Kidney capillary endothelial cell (primary cell): ENCODE measurements at regions not wholly inside any gene's neighbourhood (a gene's known extent, or its start where the extent isn't known, plus 50 kb on each side); places are given as distances from the start of the nearest gene placed in this dataset.

Source experiments
- DNase-seq: peaks from one replicate; pipeline ENCODE4 v3.0.0-alpha.2; 2018; ENCODE audit warnings: low spot score

DNA sequence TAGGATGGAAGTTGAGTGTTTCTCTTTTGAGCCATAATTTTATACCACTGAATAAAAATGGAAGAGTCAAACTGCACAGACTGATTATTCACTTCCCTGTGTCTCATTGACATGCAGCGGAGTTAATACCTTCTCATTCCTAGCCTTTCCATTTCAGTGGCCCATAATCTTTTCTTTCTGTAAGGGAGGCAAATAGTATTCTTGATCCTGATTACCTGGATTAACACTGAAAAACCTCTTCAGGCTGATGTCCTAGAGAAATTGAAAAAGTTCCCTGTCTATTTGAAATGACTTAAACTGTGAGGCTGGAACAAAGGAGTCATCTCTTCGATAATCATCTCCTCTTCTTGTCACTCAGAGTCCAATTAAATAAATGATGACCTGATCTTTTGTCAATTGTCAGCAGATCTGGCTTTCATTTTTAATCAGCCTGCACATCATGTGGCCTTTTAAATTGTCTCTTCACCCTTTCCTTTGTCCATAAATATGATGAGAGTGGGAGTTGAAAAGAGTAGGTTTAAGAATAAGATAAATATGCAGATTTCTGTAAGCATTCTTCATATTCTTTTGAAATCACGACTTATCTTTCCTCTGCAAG is 713.0 kb downstream of the EPM2A start:
- no peak for DNase-seq

DNA sequence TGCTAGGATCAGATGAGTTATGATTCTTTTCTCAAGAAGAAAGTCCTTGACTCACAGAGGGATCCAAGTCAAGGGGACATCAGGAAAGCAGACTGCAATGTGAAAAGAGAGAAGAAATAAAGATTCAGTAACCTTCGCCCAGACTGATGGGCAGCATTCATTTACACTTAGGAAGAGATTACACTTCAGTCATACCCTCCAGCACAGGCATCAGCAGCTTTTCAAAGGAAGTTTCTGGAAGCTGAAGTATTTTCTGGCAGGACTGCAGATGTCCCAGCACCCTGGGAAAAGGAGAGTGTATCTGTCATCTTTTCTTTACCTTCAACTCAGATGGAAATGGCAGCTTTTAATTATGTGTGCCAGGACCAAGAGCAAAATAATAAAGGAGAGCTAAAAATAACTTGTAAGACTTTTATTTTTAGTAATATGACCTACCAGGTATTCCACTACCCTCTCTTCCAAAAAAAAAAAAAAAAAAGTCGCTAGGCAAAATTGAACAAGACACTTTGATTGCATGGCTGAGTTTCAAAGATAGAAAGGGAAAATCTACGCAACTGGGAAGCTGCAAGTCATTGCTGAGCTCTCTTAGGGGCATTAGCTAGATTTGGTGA is 712.1 kb downstream of the EPM2A start:
- no peak for DNase-seq

DNA sequence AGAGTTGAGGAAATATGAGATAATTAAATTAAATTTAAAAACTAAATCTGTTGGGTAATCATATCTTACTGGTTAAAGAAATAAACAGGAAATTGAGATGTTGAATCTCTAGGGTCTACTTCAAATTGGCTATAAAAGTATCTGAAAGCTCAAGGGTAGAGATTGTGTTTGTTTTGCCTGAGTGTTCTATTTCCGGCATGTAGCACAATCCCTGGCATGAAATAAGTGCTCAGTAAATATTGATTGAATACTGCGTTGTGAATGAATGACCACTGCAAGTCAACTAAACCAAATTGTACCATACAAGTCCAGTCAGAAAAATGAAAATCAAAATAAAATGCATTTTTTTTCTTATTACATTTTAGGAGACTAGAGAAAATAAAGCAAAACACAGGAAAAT is 709.8 kb downstream of the EPM2A start:
- no peak for DNase-seq

DNA sequence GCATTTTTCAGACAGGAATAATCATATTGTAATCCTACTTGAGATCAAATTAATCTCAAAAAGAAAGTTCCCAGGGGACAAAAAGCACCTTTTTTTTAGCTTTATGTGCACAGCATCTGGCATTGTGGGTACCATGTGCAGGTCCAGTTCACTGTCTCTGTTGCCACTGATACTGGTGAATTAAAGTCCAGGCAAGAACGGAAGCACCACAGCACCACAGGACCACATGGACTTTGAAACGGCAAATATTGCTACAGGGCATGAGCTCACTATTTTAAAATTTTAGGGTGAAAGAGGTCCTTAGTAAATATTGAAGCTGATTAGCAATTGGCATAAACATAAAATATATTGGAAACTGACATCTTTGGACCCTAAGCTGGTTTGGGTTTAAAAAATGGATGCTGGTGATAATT is 709.0 kb downstream of the EPM2A start:
- no peak for DNase-seq

DNA sequence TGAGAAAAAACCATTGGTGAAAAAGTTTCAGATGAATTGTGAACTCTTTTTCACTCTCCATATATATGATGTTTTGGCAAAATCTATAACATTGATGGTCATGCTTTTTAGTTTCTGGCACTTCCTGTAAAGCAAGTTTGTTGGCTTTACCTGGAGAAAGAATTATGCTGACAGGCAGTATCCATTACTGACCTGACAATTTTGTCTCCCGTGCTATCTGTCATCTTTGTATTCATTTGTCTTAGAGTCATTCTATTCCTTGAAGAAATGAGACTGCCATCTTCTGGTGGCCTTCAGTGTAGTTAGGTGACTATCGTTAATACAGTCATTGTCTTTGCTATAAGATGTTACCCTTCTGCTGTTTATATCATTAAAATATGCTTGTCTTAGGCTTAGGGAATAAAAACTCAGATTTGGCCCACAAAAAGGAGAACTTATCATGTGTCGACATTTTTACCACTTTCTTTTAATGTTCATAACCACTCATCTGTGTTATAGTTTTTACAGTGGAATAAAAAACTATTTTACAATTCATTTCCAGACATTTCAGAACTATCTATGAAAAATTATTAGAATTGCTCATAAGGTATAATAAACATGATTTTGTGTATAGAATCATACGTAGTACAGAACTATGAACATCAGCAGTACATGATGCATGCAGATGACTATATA is 707.0 kb downstream of the EPM2A start:
- DNase-seq, result peak; percentile 45

DNA sequence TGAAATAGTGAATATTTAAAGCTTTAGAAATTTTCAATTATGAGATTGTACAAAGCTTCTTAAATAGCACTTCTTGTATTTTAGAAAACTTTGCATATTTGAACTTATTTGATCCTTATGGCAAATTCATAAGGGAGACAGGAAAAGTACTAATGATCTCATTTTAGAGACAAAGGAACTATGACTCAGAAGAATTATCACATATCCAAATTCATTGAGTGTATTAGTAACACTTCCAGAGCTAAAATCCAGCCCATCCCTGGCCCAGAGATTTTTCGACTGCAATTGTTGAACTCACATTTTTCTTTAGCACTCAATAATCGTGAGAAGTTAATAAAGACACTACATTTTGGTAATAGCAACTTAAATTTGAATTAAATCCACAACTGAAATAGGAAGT is 704.3 kb downstream of the EPM2A start:
- peak; percentile 26 for DNase-seq

DNA sequence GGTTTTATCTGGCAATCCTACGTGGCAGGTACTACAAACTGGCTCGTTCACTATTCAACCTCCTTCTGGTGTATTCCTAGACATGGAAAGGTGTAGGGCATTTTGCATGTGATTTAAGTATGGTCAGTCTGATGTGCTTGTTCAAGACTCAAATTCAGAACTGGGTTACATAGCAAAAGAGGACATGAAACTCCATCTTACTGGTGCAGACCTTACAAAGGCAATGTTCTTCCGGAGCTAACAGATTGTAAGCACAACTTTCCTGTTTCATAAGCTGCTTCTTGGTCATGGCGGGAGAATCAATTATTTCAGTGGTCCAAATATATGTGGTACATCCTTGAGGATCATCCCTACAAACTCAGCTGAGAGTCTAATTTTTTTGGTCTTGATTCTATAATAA is 703.4 kb downstream of the EPM2A start:
- DNase-seq, result no peak

DNA sequence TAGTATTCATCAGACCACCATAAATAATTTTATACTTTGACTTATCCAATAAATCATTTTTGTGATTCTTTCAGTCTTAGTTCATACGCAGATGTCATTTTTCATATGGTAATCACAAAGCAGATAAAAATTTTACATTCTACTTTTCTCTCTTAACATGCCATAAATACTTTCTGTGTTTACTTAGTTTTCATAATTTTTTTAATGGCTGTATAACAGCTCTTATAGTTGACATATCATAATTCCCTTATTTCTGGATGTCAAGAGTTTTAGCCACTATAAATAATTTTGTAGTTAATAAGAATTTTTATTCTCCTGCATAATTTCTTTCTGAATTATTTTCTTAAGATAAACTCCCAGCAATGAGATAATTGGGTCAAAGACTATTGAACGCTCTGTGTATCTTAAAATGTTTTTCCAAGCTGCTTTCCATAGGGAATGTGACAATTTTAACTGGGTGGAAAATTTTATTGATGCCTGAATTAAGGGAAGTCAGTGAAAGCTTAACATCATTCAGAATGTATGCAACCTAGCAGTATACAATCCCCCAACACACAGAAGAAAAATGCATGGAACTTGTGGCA is 702.7 kb downstream of the EPM2A start:
- no peak for DNase-seq

DNA sequence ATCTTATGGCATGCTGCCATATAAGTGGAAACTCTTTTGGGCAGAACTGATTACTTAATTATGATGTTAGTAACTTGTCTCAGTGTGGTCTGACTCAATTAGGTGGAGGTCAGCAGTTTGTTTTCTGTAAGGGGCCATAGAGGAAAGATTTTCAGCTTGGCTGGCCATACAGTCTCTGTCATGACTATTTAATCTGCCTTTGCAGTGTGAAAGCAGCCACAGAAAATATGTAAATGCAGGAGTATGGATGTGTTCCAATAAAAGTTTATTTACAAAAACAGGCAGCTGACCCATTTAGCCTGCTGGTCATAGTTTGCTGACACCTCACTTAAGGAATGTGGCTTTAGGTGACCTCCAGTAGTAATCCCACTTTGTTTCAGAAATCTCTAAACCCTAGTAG is 700.7 kb downstream of the EPM2A start:
- no peak for DNase-seq

DNA sequence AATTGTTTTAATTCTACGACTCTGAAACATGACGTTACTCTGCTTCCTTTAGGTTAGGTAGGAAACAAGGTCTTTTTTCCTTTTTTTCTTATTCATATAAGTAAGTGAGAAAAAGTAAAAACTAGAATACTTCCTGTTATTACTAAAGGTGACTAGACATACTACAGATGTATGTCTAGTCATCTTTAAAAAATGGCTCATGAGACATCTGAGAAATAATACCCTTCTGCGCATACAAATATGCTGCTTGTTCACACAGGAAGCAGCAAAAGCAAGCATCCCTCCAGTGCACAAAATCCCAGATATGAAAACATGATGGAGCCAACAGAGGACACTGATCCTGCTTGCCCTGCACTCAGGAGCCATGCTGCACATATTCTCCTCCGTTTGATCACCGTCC is 699.1 kb downstream of the EPM2A start:
- DNase-seq, result peak; percentile 45

DNA sequence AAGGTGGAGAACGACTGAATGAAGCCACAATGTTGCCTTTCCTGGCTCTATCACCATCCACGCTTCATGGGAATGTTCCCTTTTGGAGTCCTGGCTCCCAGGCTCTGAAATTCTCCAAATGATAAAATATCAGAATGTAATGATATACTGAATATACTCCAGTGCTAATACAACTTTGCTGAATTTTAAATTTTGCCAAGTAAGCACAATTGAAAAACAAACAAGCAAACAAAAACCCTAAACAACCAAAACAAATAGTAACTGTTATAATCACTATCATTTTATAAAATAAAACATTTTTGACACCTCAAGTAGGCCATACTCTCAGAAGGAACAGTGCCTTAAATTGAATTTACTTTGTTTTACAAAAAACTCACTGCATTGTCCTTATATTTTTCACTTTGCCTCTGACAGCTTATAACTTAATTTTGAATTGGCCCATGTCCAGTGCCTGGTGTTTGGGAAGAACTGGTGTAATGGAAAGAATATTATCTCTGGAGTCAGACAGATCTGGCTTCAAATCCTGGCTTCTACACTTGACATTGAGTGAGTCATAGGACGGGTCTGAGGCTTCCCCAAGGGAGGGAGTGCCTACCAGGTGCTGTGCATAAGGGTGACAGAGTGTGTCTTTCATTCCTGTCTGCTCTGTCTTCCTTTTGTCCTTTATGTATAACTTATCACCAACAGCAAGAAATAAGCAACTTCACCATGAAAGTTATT is 698.3 kb downstream of the EPM2A start:
- no peak for DNase-seq

DNA sequence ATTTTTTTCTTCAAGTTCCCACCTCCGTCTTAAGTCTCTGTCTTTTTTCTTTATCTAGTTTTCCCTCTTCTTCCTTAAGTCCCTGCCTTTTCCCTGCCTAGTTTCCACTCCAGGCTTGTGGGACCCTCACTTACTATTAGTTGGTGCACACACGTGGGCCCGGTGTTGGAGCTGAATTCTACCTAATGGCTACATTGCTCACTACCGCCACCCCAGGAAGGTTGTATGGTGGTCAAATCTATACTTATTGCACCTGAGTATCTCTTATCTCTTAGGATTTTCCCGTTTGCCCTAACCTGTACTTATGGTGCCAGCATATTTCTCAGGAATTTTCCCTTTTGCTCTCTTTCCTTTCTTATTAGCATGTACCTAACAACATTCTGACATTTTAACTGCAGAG is 692.8 kb downstream of the EPM2A start:
- no peak for DNase-seq

DNA sequence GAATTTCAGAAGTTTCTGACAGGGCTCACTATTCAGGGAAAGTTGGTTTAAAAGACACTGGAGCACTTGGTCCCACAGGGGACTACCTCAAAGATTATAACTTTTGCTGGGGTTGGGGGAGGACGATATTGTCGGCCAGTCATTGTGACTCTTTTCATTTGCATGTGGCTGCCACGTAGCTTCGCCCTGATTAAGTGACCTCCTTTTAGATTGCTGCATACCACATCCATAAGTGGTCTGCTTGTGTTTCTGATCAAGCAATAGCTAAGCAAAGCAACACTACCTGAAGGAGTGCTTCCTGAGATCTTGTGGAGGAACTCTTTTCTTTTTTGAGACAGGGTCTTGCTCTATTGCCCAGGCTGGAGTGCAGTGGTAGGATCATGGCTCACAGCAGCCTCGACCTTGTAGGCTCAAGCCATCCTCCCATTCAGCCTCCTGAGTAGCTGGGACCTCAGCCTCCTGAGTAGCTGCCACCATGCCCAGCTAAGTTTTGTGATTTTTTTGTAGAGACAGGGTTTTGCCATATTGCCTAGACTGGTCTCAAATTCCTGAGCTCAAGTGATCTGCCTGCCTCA is 691.3 kb downstream of the EPM2A start:
- no peak for DNase-seq

DNA sequence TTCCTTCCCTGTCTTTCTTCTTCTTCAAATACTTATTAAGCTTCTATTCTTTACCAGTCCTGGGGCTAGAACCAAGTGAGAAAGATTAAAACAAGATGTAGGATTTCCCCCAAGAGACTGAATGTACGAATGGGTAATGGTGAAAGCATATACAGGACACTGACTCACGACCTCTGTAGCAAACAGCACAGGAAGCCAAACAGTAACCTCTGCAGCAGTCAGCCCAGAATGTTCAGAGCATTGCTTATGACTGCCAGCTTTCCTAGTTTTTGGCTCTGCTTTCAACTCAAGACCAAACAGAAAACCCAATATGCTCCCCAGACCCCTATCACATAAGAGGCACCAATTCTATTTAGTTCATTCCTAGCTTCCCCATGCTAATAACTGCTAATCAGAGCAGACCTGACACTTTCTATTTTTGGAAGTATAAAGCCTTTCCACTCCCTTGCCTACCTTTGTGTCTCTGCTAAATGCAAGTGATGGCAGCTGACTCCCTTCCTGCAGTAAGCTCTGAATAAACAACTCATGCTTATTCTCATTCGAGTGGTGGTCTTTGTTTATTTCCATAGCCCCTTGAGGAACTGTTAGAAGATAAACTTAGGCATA is 690.6 kb downstream of the EPM2A start:
- DNase-seq, result peak; percentile 61

DNA sequence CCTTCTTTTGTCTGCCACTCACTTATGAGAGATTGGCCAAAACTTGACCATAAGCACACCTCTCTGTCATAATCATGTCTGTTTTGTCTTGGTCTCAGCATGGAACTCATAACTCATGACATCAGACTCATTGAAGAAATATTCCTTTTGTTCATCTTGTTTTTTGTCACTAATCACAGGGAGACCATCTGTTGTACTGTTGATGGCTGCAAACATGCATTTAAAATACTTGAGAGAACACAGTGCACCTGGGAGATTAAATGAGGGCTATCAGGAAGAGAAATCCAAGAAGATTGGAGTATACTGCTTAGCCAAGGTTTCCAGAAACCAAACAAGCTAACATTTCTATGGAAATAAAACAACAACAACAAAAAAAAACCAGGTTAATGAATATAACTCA is 689.7 kb downstream of the EPM2A start:
- no peak for DNase-seq

DNA sequence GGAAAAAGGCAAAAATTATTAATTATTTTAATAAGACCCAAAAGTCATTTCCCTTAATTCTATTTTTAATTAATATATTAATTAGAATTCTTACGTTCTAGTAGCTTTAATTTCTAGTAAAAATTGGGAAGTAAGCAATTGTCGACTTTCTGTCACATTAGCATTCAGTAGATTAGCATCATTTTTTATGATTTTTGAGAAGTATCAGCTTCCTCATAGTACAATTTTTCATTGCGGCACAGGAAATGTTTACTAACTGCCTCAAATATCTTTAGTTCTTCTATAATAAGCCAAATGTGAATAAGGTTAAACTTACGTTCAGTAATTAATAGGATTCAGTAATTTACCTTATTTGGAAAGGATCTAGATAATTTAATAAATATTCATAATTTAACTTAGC is 687.4 kb downstream of the EPM2A start:
- no peak for DNase-seq

DNA sequence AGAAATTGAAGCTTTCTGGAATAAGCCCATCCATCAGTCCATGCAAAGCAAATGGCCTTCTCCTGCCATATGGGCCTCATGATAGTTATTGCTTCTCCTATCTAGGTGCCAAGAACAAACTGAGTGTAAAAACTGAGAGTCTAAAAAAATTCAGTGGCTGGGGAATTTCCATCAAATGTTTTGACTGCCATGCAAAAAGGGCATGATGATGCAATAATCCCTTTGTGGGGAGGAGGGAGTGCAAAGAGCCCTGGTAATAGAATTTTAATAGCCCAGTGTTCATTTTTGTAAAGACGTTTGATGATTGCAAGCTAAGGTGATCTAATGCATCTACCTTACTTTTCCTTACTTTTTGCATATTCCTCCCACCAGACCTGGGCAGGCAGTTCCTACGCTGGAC is 683.7 kb downstream of the EPM2A start:
- no peak for DNase-seq

DNA sequence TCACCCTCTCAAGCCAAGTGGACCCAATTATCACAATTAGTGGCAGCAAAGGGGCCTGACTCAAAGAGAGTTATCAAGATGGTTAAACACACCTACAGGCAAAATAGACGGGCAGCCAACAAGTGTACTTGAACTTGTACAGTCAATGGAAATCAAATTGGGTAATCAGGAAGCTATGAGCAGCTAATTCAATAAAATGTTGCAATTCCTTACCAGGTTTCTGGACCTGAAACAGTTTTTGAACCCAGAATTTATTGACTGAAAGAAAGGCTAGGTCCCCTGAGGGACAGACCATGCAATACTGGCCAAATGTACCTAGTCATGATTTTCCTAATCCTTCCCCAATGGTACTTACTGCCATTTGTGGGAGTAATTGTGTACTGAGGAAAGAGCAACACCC is 679.8 kb downstream of the EPM2A start:
- no peak for DNase-seq

DNA sequence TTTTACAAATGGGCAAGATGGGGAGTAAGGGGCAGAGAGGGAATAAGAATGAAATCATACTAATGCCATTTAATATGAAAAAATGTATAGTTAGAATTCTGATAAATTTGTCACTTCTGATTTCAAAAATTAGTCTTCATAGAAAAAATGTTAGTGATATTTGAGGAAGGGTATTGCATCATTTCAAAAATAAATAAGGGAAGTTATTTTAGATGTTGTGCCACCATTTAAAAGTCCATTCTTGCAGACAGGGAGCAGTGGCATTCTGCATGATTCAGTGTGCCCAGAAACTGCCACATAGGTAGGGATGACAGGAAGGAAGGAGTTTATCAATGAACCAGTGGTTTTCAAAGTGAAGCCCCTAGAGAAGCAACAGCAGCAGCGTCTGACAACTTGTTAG is 674.6 kb downstream of the EPM2A start:
- no peak for DNase-seq

DNA sequence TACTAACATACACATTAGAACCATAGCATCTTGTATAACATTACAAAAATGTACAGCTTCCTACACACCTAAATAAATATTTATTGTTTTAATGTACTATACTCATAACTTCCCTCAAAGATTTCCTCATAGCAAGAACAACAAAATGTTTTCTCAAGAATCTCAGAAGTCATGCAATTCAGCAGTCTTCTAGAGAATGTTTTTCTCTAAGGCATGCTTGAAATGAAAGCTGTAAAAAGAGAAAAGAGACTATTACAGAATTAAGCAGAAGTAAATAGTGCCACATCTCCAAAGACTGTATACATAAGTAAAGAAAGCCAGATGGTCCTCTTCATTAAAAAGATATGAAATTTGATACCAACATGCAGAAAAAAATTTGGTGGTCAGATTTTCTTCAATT is 672.2 kb downstream of the EPM2A start:
- no peak for DNase-seq

DNA sequence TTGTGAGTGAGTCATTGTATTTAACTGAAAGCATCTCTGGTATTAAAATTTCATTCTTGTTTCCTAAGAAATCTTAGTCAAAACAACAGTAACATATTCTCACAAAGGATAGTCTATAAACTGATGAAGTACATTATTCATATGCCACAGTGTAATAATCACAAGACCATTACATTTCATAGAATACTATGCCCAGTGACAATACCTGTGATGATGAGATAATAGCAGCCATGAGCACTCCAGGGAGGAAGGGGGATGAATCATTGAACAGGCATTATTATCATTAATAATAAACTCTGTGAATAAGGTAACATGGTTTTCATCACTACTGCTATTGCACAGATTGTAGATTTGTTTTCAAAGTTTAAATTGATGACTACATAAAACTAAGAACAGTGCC is 667.9 kb downstream of the EPM2A start:
- peak; percentile 5 for DNase-seq

DNA sequence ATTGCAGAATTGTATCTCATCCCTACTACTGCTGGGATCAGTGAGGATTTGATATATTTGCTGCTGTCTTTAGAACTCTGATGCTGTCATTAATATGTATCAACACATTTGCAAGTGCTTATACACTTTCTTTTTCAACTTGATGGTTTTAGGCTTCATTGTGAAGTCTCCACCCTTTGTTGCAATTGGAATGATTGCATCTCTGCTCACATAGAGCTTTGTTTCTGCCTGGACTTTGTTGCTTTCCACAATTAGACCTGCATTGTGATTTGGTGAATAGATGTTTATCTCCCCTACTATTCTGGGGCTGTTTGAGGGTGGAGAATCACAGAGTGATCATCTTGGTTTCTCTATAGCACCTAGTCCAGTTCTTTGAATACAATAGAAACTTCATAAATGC is 666.7 kb downstream of the EPM2A start:
- DNase-seq, result no peak
